HG03565 (cell line): ENCODE measurements at regions not wholly inside any gene's neighbourhood (a gene's known extent, or its start where the extent isn't known, plus 50 kb on each side); places are given as distances from the start of the nearest gene placed in this dataset.

Source experiments
- ATAC-seq: cut with Tn5 transposase; IDR thresholded peaks from one replicate; pipeline ENCODE4 v1.9.1; 2021; ENCODE audit warnings: mild to moderate bottlenecking, moderate library complexity; ENCODE audit not compliant: unreplicated experiment

DNA sequence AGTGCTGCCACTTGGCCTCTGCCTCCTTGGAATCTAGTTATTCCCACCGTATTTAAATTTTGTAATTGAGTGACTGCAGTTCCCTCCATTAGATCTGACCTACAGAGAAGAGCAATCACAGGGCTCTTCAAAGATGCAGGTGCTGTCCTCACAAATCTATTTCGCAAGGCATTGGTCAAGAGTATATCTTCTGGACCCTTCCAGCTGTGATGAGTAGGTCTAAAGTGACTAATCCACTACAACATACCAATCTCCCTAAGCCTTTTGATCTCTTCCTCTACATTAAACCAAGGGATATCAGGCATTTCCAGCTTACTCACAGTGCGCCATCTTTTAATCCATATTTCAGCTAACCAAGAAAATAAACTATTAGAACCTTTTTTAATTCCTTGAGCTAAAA is 65.1 kb upstream of the COL3A1 start:
- no peak for ATAC-seq

DNA sequence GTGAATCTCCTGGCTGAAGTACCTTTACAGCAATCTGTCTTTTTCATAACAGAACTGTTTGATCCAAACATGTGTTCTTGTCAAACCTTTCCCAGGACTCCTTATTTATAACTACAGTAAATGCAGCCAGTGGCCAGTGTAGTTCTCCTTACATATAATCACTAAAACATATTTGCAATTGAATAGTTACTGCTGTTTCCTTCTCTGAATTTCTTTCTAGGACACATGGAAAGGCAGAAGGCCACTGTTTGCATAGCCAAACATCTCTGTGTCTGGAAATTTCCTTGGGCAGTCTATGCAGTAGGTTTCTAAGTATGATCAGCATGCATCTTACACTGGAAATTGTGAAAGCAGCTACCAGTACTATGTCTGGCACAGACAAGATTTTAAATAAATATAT is 57.4 kb upstream of the COL3A1 start:
- ATAC-seq: no peak

DNA sequence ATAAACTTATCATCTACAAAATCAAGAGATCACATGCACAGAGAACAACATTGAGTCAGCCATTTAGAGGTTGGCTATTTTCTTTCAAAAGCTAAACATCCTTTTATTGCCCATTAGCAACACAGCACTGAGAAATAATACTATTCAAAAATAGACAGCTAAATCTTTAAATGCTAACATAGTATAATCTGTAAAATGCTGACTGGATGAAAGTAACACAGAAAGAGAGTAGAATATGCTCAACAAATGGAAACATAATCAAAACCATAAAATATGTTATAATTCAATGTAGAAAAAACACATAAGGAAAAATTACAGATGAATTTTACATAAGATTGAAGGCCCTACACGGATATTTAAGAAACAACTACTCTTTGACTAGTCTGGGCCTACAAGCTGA is 56.5 kb upstream of the COL3A1 start:
- no peak for ATAC-seq

DNA sequence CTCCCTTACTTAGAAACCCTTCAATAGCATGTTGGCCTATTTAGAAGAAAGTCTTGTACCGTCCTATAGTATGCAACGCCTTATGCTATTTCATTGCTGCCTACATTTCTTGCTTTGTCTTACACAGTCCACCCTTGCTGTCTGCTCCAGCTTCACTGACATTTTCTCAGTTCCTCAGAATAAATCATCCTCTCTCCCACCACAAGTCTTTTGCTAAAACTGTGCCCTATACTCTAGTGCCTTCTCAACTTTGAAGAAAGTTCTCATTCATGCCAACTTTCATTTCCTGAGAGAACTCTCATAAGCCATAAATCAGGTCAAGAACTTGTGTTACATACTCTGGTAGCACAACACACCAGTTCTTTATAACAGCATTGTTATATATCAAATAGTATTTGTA is 54.3 kb upstream of the COL3A1 start:
- ATAC-seq: no peak

DNA sequence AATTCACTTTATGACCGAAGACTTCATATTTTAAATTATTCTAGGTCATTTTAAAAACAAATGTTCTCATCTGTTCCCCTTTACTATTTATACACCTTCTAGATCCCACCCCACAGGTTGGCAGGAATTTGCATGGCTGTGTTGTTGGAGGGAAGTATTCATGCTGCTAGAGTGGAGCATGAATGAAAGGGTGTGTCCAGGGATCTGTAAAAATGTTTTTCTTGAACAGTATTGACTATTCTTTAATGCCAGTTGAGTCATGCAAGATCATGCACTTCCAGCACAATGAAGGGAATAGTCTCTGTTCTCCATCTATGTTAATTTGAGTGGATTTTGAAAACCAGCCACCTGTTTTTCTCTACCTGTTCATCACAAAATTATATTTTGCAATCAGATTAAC is 52.0 kb upstream of the COL3A1 start:
- ATAC-seq: no peak
